DND-41 (cell line): ENCODE measurements at regions not wholly inside any gene's neighbourhood (a gene's known extent, or its start where the extent isn't known, plus 50 kb on each side); places are given as distances from the start of the nearest gene placed in this dataset.

Experiments
- ATAC-seq: fragments of 200-7000 bp; cut with Tn5 transposase; 3 replicates; pipeline ENCODE4 v1.9.1; 2021; ENCODE audit warnings: low read depth; ENCODE audit not compliant: insufficient read depth
- DNase-seq: peaks from one replicate; pipeline ENCODE4 v3.0.0-alpha.2; 2020
- H2AFZ ChIP-seq: 2 replicates; pipeline ENCODE4 v1.6.0; 2012; ENCODE audit warnings: low read depth, low read length
- H3K27ac ChIP-seq: 2 replicates; pipeline ENCODE4 v1.5.1; 2012; ENCODE audit warnings: low read length, inconsistent platforms
- H3K27me3 ChIP-seq: fragments of 200-600 bp; sonication (generic); 2 replicates; pipeline ENCODE4 v1.6.0; 2012; ENCODE audit warnings: low read length, mild to moderate bottlenecking, inconsistent platforms; ENCODE audit not compliant: insufficient read depth, poor library complexity
- H3K36me3 ChIP-seq: 2 replicates; pipeline ENCODE4 v1.5.1; 2012; ENCODE audit warnings: low read length, inconsistent platforms; ENCODE audit not compliant: insufficient read depth
- H3K4me1 ChIP-seq: 2 replicates; pipeline ENCODE4 v1.5.1; 2012; ENCODE audit warnings: mild to moderate bottlenecking, low read length; ENCODE audit not compliant: insufficient read depth
- H3K4me2 ChIP-seq: 2 replicates; pipeline ENCODE4 v1.6.0; 2012; ENCODE audit warnings: mild to moderate bottlenecking, moderate library complexity, low read length, inconsistent platforms; ENCODE audit not compliant: insufficient read depth
- H3K4me3 ChIP-seq, 2 experiments: fragments of 200-600 bp in 1 of 2; shearing (Covaris generic) in 1 of 2; 2 replicates each; pipeline ENCODE4 v1.5.1; 2012 to 2016; ENCODE audit warnings: inconsistent platforms in 2 of 2, low read length in 2 of 2, mild to moderate bottlenecking in 2 of 2, low read depth in 1 of 2, moderate library complexity in 1 of 2
- H3K79me2 ChIP-seq: 2 replicates; pipeline ENCODE4 v1.6.0; 2012; ENCODE audit warnings: low read length, inconsistent platforms; ENCODE audit not compliant: insufficient read depth
- H3K9ac ChIP-seq: 2 replicates; pipeline ENCODE4 v1.6.0; 2012; ENCODE audit warnings: low read depth, mild to moderate bottlenecking, inconsistent platforms, low read length, moderate library complexity
- H3K9me3 ChIP-seq: 2 replicates; pipeline ENCODE4 v1.5.1; 2012; ENCODE audit warnings: low read length, moderate library complexity, mild to moderate bottlenecking, inconsistent platforms; ENCODE audit not compliant: insufficient read depth, severe bottlenecking
- H4K20me1 ChIP-seq: 2 replicates; pipeline ENCODE4 v1.6.0; 2012; ENCODE audit warnings: low read length; ENCODE audit not compliant: insufficient read depth
- CTCF ChIP-seq: IDR thresholded peaks from 2 replicates; pipeline ENCODE4 v1.5.1; 2012; ENCODE audit warnings: borderline replicate concordance, low read length, moderate library complexity, mild to moderate bottlenecking; ENCODE audit not compliant: poor library complexity, severe bottlenecking; ENCODE audit errors: extremely low read depth
- EZH2 ChIP-seq: IDR thresholded peaks from 3 replicates; pipeline ENCODE4 v1.6.1; 2012; ENCODE audit warnings: borderline replicate concordance, low read depth, mild to moderate bottlenecking, moderate library complexity, low read length, inconsistent platforms; ENCODE audit not compliant: severe bottlenecking

GRCh38 chrX:4028151-4028550, 314.7 kb upstream of the PRKX start:
- TF ChIP-seq CTCF = no peak
- TF ChIP-seq EZH2 = no peak
- Histone ChIP-seq H3K9ac (no peak overlapping the region), H3K9me3 (no peaks in the 10 kb centered on the region), H3K4me3 (no peak overlapping the region), H3K27me3 (no peaks in the 10 kb centered on the region), H3K79me2 (no peaks in the 10 kb centered on the region), H2AFZ (no peak overlapping the region), H4K20me1 (no peaks in the 10 kb centered on the region), H3K27ac (no peak overlapping the region), H3K4me2 (no peak overlapping the region), H3K36me3 (no peaks in the 10 kb centered on the region), H3K4me1 (no peaks in the 10 kb centered on the region)
- no peak for ATAC-seq
- DNase-seq = no peak

GRCh38 chrX:4005281-4005680, 291.8 kb upstream of the PRKX start:
- no peak overlapping the region for H3K4me2 ChIP-seq
- TF ChIP-seq CTCF (no peak), EZH2 (no peak)
- H3K9me3 ChIP-seq = no peaks in the 10 kb centered on the region
- H3K36me3 ChIP-seq = no peaks in the 10 kb centered on the region
- no peak for DNase-seq
- H4K20me1 ChIP-seq = no peaks in the 10 kb centered on the region
- H2AFZ ChIP-seq = no peak overlapping the region
- H3K9ac ChIP-seq = no peak overlapping the region
- H3K27me3 ChIP-seq = no peaks in the 10 kb centered on the region
- no peak for ATAC-seq
- H3K79me2 ChIP-seq = no peaks in the 10 kb centered on the region
- H3K4me1 ChIP-seq = no peaks in the 10 kb centered on the region
- H3K27ac ChIP-seq = no peak overlapping the region
- no peak overlapping the region for H3K4me3 ChIP-seq

GRCh38 chrX:4004822-4005221, 291.4 kb upstream of the PRKX start:
- no peak overlapping the region for H3K9ac ChIP-seq
- H3K36me3 ChIP-seq = no peaks in the 10 kb centered on the region
- TF ChIP-seq EZH2 (no peak), CTCF (no peak)
- H2AFZ ChIP-seq = no peak overlapping the region
- DNase-seq = no peak
- H3K4me2 ChIP-seq = no peak overlapping the region
- no peak for ATAC-seq
- no peak overlapping the region for H3K27ac ChIP-seq
- H3K9me3 ChIP-seq = no peaks in the 10 kb centered on the region
- no peaks in the 10 kb centered on the region for H3K4me1 ChIP-seq
- H4K20me1 ChIP-seq = no peaks in the 10 kb centered on the region
- no peaks in the 10 kb centered on the region for H3K27me3 ChIP-seq
- no peak overlapping the region for H3K4me3 ChIP-seq
- no peaks in the 10 kb centered on the region for H3K79me2 ChIP-seq

GRCh38 chrX:3994315-3994714, 280.9 kb upstream of the PRKX start:
- Histone ChIP-seq H3K9me3 (no peaks in the 10 kb centered on the region), H4K20me1 (no peaks in the 10 kb centered on the region), H3K4me2 (no peak overlapping the region), H3K4me1 (no peaks in the 10 kb centered on the region), H2AFZ (no peak overlapping the region), H3K27me3 (no peaks in the 10 kb centered on the region), H3K36me3 (no peaks in the 10 kb centered on the region), H3K9ac (no peak overlapping the region), H3K4me3 (no peak overlapping the region), H3K27ac (no peak overlapping the region), H3K79me2 (no peaks in the 10 kb centered on the region)
- ATAC-seq (no peak), DNase-seq (no peak)
- TF ChIP-seq EZH2 (no peak), CTCF (no peak)
